ENCODE measurements at regions not wholly inside any gene's neighbourhood (a gene's known extent, or its start where the extent isn't known, plus 50 kb on each side); places are given as distances from the start of the nearest gene placed in this dataset.

DNA sequence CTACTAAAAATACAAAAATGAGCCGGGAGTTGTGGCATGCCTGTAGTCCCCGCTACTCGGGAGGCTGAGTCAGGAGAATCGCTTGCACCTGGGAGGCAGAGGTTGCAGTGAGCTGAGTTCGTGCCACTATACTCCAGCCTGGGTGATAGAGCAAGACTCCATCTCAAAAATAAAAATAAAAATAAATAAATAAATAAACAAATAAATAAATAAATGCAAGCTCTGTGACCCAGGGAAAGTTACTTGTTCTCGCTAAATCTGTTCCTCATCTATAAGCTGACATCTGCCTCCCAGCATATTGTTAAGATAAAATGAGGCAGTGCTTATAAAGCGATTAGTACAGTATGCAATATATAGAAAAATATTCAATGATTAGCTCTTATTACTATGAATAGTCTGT, 56.4 kb upstream of the STK38L start (continued):
- TF ChIP-seq NANOG (IDR thresholded peaks at IDR 0.05; ENCODE audit: insufficient read depth, low read depth, low read length, poor library complexity, severe bottlenecking), result no peak
- no peak for TF ChIP-seq BRCA1 (IDR thresholded peaks at IDR 0.05; ENCODE audit: low read depth, low read length)
- no peak for TF ChIP-seq EP300 (IDR thresholded peaks at IDR 0.05; ENCODE audit: borderline replicate concordance in 1 of 2, low read depth in 2 of 2, low read length in 2 of 2)
- no peak for TF ChIP-seq ZNF274 (IDR thresholded peaks at IDR 0.05; ENCODE audit: borderline replicate concordance, extremely low read depth, low read length)
- no peak for TF ChIP-seq SIRT6 (IDR thresholded peaks at IDR 0.05; ENCODE audit: low read length)
- TF ChIP-seq CBX8 (IDR thresholded peaks at IDR 0.05; ENCODE audit: borderline replicate concordance, low read depth, low read length), result no peak

Data from H1 (cell line).